HAP-1 (cell line): ENCODE measurements at regions not wholly inside any gene's neighbourhood (a gene's known extent, or its start where the extent isn't known, plus 50 kb on each side); places are given as distances from the start of the nearest gene placed in this dataset.
"Not testable (repeated sequence)": the region's sequence is repeated elsewhere in the genome, so short reads cannot be mapped to it uniquely, and the experiment has no call there.

Source experiments
- DNase-seq, 2 experiments: peaks; one replicate each; pipeline ENCODE4 v3.0.0-alpha.2; 2016 to 2020; ENCODE audit warnings: low spot score in 2 of 2
- H3K27me3 ChIP-seq: fragments of 250-450 bp; sonication (Bioruptor Pico); 2 replicates; pipeline ENCODE4 v1.5.1; 2020; ENCODE audit warnings: low read depth, mild to moderate bottlenecking, moderate library complexity
- H3K36me3 ChIP-seq: fragments of 250-450 bp; sonication (Bioruptor Pico); replicated peaks from 2 replicates; pipeline ENCODE4 v1.5.1; 2020; ENCODE audit warnings: mild to moderate bottlenecking
- H3K4me1 ChIP-seq: fragments of 250-450 bp; sonication (Bioruptor Pico); 2 replicates; pipeline ENCODE4 v1.5.1; 2020; ENCODE audit warnings: mild to moderate bottlenecking
- H3K4me3 ChIP-seq: fragments of 250-450 bp; sonication (Bioruptor Pico); 2 replicates; pipeline ENCODE4 v1.5.1; 2020; ENCODE audit warnings: mild to moderate bottlenecking, moderate library complexity
- H3K9me3 ChIP-seq: fragments of 250-450 bp; sonication (Bioruptor Pico); 2 replicates; pipeline ENCODE4 v1.5.1; 2020; ENCODE audit warnings: mild to moderate bottlenecking, moderate library complexity
- in situ Hi-C: fragments of 300-500 bp; cut with MboI; formaldehyde crosslinking; loops from 3 replicates; pipeline ENCODE4 v1.14.3; 2020; ENCODE audit warnings: low sequenced_read_pairs, inconsistent platforms, mixed read lengths

DNA sequence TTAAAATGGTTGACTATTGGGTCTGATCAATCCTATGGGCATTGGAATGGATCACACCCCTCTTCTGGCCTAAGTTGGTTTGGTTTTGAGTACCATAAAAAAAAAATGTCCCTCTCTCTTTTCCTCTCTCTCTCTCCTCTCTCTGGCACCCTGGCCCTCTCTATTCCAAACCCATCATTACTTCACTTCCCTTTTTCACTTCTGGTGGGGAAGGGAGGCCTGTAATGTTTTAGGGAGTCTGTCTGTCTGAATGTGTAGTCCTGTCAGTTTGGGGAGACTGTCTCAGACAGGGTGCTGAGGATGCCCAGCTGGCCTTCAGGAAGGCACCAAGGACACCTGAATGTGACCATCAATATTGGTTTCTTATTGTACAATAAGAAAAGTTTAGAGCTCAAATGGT is 165.8 kb downstream of the CD24 start:
- Histone ChIP-seq H3K9me3 (no peaks in the 10 kb centered on the region; the same call in 1 of the 2 replicates), H3K27me3 (no peaks in the 10 kb centered on the region), H3K36me3 (no peaks in the 10 kb centered on the region), H3K4me3 (no peak overlapping the region), H3K4me1 (peaks cover 7% of the 10 kb centered on the region; the same call in 1 of the 2 replicates)
- DNase-seq: no peak
- in situ Hi-C loops: no loop called here

- in situ Hi-C loops: no loop called here
- Histone ChIP-seq H3K27me3 (no peaks in the 10 kb centered on the region), H3K36me3 (no peaks in the 10 kb centered on the region), H3K9me3 (no peaks in the 10 kb centered on the region; the same call in 1 of the 2 replicates), H3K4me1 (peaks cover 7% of the 10 kb centered on the region; the same call in 1 of the 2 replicates), H3K4me3 (no peak overlapping the region)
- DNase-seq: no peak
These were observed 166.4 kb downstream of the CD24 start for GRCh38 chr6:106807947-106808611.

DNA sequence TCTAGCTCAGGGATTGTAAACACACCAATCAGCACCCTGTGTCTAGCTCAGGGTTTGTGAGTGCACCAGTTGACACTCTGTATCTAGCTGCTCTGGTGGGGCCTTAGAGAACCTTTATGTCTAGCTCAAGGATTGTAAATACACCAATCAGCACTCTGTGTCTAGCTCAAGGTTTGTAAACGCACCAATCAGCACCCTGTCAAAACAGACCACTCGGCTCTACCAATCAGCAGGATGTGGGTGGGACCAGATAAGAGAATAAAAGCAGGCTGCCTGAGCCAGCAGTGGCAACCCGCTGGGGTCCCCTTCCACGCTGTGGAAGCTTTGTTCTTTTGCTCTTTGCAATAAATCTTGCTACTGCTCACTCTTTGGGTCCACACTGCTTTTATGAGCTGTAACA is 168.3 kb downstream of the CD24 start:
- in situ Hi-C loops: not testable (repeated sequence)

DNA sequence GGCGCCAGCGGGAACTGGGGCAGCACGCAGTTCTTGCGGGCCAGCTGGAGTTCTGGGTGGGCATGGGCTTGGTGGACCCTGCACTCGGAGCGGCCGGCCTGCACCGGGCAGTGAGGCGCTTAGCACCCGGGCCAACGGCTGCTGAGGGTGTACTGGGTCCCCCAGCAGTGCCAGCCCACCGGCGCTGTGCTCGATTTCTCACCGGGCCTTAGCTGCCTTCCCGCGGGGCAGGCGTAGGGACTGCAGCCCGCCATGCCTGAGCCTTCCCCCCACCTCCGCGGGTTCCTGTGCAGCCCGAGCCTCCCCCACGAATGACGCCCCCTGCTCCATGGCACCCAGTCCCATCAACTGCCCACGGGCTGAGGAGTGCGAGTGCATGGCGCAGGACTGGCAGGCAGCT is 168.8 kb downstream of the CD24 start:
- Histone ChIP-seq H3K27me3 (no peaks in the 10 kb centered on the region), H3K4me1 (peaks cover 7% of the 10 kb centered on the region; the same call in 1 of the 2 replicates), H3K9me3 (no peaks in the 10 kb centered on the region), H3K36me3 (no peaks in the 10 kb centered on the region), H3K4me3 (no peak overlapping the region)
- DNase-seq: no peak
- in situ Hi-C loops: no loop called here

More for the DNA sequence above, 168.3 kb downstream of the CD24 start:
- not testable (repeated sequence) for H3K36me3 ChIP-seq, H3K4me1 ChIP-seq, DNase-seq, H3K27me3 ChIP-seq, H3K9me3 ChIP-seq, H3K4me3 ChIP-seq

GRCh38 chr6:106804346-106805335 is 169.9 kb downstream of the CD24 start:
- peak; percentile 30 to 31 for DNase-seq
- Histone ChIP-seq H3K36me3 (no peaks in the 10 kb centered on the region), H3K4me3 (no peak overlapping the region), H3K9me3 (no peaks in the 10 kb centered on the region), H3K27me3 (no peaks in the 10 kb centered on the region), H3K4me1 (peaks cover 7% of the 10 kb centered on the region; the same call in 1 of the 2 replicates)
- in situ Hi-C loops: no loop called here

DNA sequence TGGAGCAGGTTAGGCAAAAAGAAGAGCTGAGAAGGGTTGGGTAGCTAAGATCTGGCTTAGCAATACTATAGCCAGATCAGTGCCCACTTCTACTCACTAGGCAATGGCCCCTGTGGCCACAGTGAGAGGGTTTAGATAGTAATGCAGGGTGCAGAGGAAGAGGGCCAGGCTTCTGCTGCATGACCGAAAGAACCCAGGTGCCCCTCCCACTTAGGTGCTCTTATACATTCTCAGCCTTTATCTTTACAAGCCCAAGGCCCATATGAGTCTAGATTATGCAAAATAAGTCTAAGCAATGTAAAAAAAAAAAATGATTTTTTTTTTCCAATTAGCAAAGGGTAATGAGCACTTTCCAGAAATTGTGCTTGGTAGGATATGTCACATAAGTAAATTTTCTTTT is 171.3 kb downstream of the CD24 start:
- H3K4me1 ChIP-seq: peaks cover 7% of the 10 kb centered on the region; the same call in 1 of the 2 replicates
- H3K36me3 ChIP-seq: no peaks in the 10 kb centered on the region
- no peaks in the 10 kb centered on the region for H3K27me3 ChIP-seq
- H3K4me3 ChIP-seq: no peak overlapping the region
- no peak for DNase-seq
- in situ Hi-C loops: no loop called here
- no peaks in the 10 kb centered on the region for H3K9me3 ChIP-seq

DNA sequence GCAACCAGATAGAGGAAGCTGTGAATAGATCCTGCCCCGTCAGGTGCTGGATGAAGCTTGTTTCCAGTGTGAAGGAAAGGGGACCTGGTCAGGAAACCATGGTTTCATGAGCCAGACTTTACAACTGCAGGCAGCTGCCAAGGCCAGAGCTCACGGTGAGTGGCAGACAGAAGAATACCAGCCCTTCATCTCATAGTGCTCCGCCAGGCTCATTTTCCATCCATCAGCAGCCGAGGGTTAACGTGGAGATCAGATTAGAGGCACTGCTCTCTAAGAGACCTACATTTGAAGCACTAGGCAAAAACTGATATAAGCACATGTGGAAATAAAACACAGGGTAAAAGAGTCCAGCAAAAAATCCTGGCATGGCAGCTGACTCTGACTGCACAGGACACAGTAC is 172.4 kb downstream of the CD24 start:
- in situ Hi-C loops: no loop called here
- H3K36me3 ChIP-seq: no peaks in the 10 kb centered on the region
- no peaks in the 10 kb centered on the region for H3K9me3 ChIP-seq
- no peak overlapping the region for H3K4me3 ChIP-seq
- H3K27me3 ChIP-seq: no peaks in the 10 kb centered on the region
- no peak for DNase-seq
- peaks cover 7% of the 10 kb centered on the region; the same call in 1 of the 2 replicates for H3K4me1 ChIP-seq

DNA sequence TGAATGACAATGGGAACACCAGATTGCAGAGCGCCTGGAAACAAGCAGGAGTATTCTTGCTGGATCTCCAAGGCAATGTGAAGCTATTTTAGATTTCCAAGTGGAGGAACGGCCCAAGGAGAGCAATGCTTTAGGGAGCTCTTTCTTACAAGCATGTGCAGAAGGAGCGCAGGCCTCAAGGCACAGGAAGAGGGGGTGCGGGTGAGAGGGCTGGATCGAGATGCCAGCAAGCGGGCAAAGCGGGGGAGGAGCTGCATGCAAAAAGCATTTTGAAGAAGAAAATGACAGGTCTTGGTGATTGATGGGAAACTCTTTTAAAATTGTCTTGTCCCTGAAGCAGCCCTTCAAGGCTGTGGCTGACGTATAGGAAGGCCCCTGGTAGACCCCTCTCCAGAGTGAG is 171.9 kb downstream of the QRSL1 start:
- Histone ChIP-seq H3K4me1 (peaks cover 7% of the 10 kb centered on the region; the same call in 1 of the 2 replicates), H3K4me3 (no peak overlapping the region), H3K36me3 (no peaks in the 10 kb centered on the region), H3K9me3 (no peaks in the 10 kb centered on the region), H3K27me3 (no peaks in the 10 kb centered on the region)
- no peak for DNase-seq
- in situ Hi-C loops: no loop called here

- Histone ChIP-seq H3K27me3 (no peaks in the 10 kb centered on the region), H3K4me1 (peaks cover 7% of the 10 kb centered on the region; the same call in 1 of the 2 replicates), H3K9me3 (no peaks in the 10 kb centered on the region), H3K36me3 (no peaks in the 10 kb centered on the region), H3K4me3 (no peak overlapping the region)
- no peak for DNase-seq
- in situ Hi-C loops: no loop called here
These were observed 171.0 kb downstream of the QRSL1 start for GRCh38 chr6:106800379-106800778.

- in situ Hi-C loops: no loop called here
- no peak for DNase-seq
These were observed 169.9 kb downstream of the QRSL1 start for GRCh38 chr6:106799031-106799894.

DNA sequence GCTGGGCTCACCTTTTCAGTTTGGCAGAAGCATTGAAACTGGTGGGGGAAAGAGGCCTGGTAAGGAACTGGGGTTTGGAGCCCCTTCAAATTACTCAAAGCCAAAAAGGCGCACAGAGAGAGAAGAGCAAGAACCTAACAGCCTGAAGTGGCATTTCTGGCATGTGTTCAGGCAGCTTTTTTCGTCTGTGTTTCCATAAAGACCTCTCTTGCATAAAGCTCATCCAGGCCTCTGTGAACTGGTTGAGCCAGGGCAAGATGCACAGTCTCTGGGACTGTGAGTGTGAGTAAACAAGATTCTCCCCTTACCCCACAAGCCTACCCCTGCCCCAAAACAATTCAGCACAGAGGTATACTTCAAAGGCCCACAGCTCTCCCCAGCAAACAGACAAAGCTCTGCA is 167.8 kb downstream of the QRSL1 start:
- no peaks in the 10 kb centered on the region for H3K36me3 ChIP-seq
- no peaks in the 10 kb centered on the region for H3K4me1 ChIP-seq
- no peaks in the 10 kb centered on the region for H3K9me3 ChIP-seq
- peaks cover 3% of the 10 kb centered on the region; the same call in 1 of the 2 replicates for H3K27me3 ChIP-seq
- in situ Hi-C loops: no loop called here
- no peak overlapping the region for H3K4me3 ChIP-seq
- no peak for DNase-seq

More at GRCh38 chr6:106799031-106799894, 169.9 kb downstream of the QRSL1 start:
- H3K4me1 ChIP-seq: peaks cover 4% of the 10 kb centered on the region; the same call in 1 of the 2 replicates
- no peak overlapping the region for H3K4me3 ChIP-seq
- no peaks in the 10 kb centered on the region for H3K36me3 ChIP-seq
- peaks cover 3% of the 10 kb centered on the region; the same call in 1 of the 2 replicates for H3K27me3 ChIP-seq
- H3K9me3 ChIP-seq: no peaks in the 10 kb centered on the region

GRCh38 chr6:106796781-106797180 is 167.4 kb downstream of the QRSL1 start:
- no peak for DNase-seq
- Histone ChIP-seq H3K36me3 (no peaks in the 10 kb centered on the region), H3K9me3 (no peaks in the 10 kb centered on the region), H3K27me3 (peaks cover 3% of the 10 kb centered on the region; the same call in 1 of the 2 replicates), H3K4me1 (no peaks in the 10 kb centered on the region), H3K4me3 (no peak overlapping the region)
- in situ Hi-C loops: no loop called here

GRCh38 chr6:106794129-106794528 is 164.8 kb downstream of the QRSL1 start:
- Histone ChIP-seq H3K9me3 (no peaks in the 10 kb centered on the region), H3K27me3 (peaks cover 3% of the 10 kb centered on the region; the same call in 1 of the 2 replicates), H3K36me3 (no peaks in the 10 kb centered on the region), H3K4me3 (no peak overlapping the region), H3K4me1 (no peaks in the 10 kb centered on the region)
- in situ Hi-C loops: no loop called here
- no peak for DNase-seq
